Hepatocyte (in vitro differentiated cells): ENCODE measurements at regions not wholly inside any gene's neighbourhood (a gene's known extent, or its start where the extent isn't known, plus 50 kb on each side); places are given as distances from the start of the nearest gene placed in this dataset.
A peak's percentile ranks its signal among the peaks of the same experiment; 100 is the strongest.

ENCODE experiments used
- DNase-seq: peaks from one replicate; pipeline ENCODE4 v3.0.0-alpha.2; 2016; ENCODE audit warnings: low spot score
- H2AFZ ChIP-seq: fragments of 200-600 bp; sonication (generic); 2 replicates; pipeline ENCODE4 v1.6.0; 2016; ENCODE audit warnings: antibody characterized with exemption, mild to moderate bottlenecking
- H3K27ac ChIP-seq: fragments of 200-600 bp; sonication (generic); 2 replicates; pipeline ENCODE4 v1.5.1; 2016; ENCODE audit warnings: mild to moderate bottlenecking
- H3K27me3 ChIP-seq: fragments of 200-600 bp; sonication (generic); 2 replicates; pipeline ENCODE4 v1.6.1; 2016
- H3K36me3 ChIP-seq: fragments of 200-600 bp; sonication (generic); replicated peaks from 2 replicates; pipeline ENCODE4 v1.5.1; 2016; ENCODE audit warnings: low read depth; ENCODE audit not compliant: insufficient read depth
- H3K4me1 ChIP-seq: fragments of 200-600 bp; sonication (generic); 2 replicates; pipeline ENCODE4 v1.5.1; 2016; ENCODE audit warnings: mild to moderate bottlenecking, moderate library complexity; ENCODE audit not compliant: insufficient read depth
- H3K4me2 ChIP-seq: fragments of 200-600 bp; sonication (generic); 2 replicates; pipeline ENCODE4 v1.6.0; 2016
- H3K4me3 ChIP-seq: fragments of 200-600 bp; sonication (generic); 2 replicates; pipeline ENCODE4 v1.5.1; 2016; ENCODE audit warnings: mild to moderate bottlenecking
- H3K79me2 ChIP-seq: fragments of 200-600 bp; sonication (generic); 2 replicates; pipeline ENCODE4 v1.6.0; 2017; ENCODE audit warnings: mild to moderate bottlenecking
- H3K9me2 ChIP-seq: fragments of 200-600 bp; sonication (generic); replicated peaks from 2 replicates; pipeline ENCODE4 v1.6.0; 2017; ENCODE audit warnings: mild to moderate bottlenecking; ENCODE audit not compliant: insufficient read depth
- H3K9me3 ChIP-seq: fragments of 200-600 bp; sonication (generic); 2 replicates; pipeline ENCODE4 v1.5.1; 2016; ENCODE audit warnings: low read depth, mild to moderate bottlenecking
- H4K20me1 ChIP-seq: fragments of 200-600 bp; sonication (generic); 2 replicates; pipeline ENCODE4 v1.6.0; 2016; ENCODE audit warnings: mild to moderate bottlenecking; ENCODE audit not compliant: insufficient read depth, poor library complexity, severe bottlenecking
- CTCF ChIP-seq: fragments of 200-600 bp; sonication (generic); IDR thresholded peaks from 2 replicates; pipeline ENCODE4 v1.5.1; 2016; ENCODE audit warnings: antibody characterized with exemption, mild to moderate bottlenecking; ENCODE audit not compliant: poor library complexity
- EZH2 ChIP-seq: fragments of 200-600 bp; sonication (generic); IDR thresholded peaks from 2 replicates; pipeline ENCODE4 v1.6.1; 2016; ENCODE audit warnings: antibody characterized with exemption, mild to moderate bottlenecking, borderline replicate concordance
- EZH2phosphoT487 ChIP-seq: fragments of 200-600 bp; sonication (generic); IDR thresholded peaks from one replicate; pipeline ENCODE4 v1.6.1; 2018; ENCODE audit warnings: antibody characterized with exemption, mild to moderate bottlenecking, low read depth, moderate library complexity; ENCODE audit not compliant: unreplicated experiment, severe bottlenecking
- WGBS: methylation state at CpG from one replicate; pipeline ENCODE4 v1.1.6; 2016; ENCODE audit warnings: low lambda C conversion rate; ENCODE audit errors: missing lambda C conversion rate; 5-methylcytosine and 5-hydroxymethylcytosine counted together

- Histone ChIP-seq H3K27ac (peak overlapping the region; percentile 23), H3K27me3 (no peaks in the 10 kb centered on the region), H3K4me3 (no peak overlapping the region), H3K36me3 (no peaks in the 10 kb centered on the region), H3K4me1 (peaks cover 4% of the 10 kb centered on the region), H3K9me2 (no peaks in the 10 kb centered on the region), H4K20me1 (no peaks in the 10 kb centered on the region), H3K79me2 (no peaks in the 10 kb centered on the region), H3K9me3 (no peaks in the 10 kb centered on the region), H3K4me2 (no peak overlapping the region), H2AFZ (no peak overlapping the region)
- no peak for TF ChIP-seq EZH2phosphoT487
- TF ChIP-seq CTCF = no peak
- TF ChIP-seq EZH2 = no peak
- DNase-seq = no peak
- 52% methylated on average over 4 of the region's 4 CpGs for WGBS
Observed at GRCh38 chr4:89497517-89498308, 190.1 kb upstream of the GPRIN3 start.

GRCh38 chr4:89496851-89497250 is 189.3 kb upstream of the GPRIN3 start:
- Histone ChIP-seq H4K20me1 (no peaks in the 10 kb centered on the region), H3K4me1 (peaks cover 4% of the 10 kb centered on the region), H3K4me2 (no peak overlapping the region), H3K36me3 (no peaks in the 10 kb centered on the region), H3K27me3 (no peaks in the 10 kb centered on the region), H3K79me2 (no peaks in the 10 kb centered on the region), H2AFZ (no peak overlapping the region), H3K9me2 (no peaks in the 10 kb centered on the region), H3K27ac (no peak overlapping the region), H3K4me3 (no peak overlapping the region), H3K9me3 (no peaks in the 10 kb centered on the region)
- no peak for DNase-seq
- 81% methylated on average over 1 of the region's 1 CpG for whole genome bisulfite sequencing
- TF ChIP-seq EZH2phosphoT487 (no peak), EZH2 (no peak), CTCF (no peak)

GRCh38 chr4:89493367-89493766 is 185.8 kb upstream of the GPRIN3 start:
- Histone ChIP-seq H3K27ac (peak overlapping the region; percentile 9), H3K27me3 (no peaks in the 10 kb centered on the region), H2AFZ (no peak overlapping the region), H3K4me1 (peaks cover 4% of the 10 kb centered on the region), H3K9me2 (no peaks in the 10 kb centered on the region), H3K4me2 (no peak overlapping the region), H3K79me2 (no peaks in the 10 kb centered on the region), H3K36me3 (no peaks in the 10 kb centered on the region), H4K20me1 (no peaks in the 10 kb centered on the region), H3K4me3 (no peak overlapping the region), H3K9me3 (no peaks in the 10 kb centered on the region)
- TF ChIP-seq CTCF (no peak), EZH2 (no peak)
- WGBS = 88% methylated on average over 3 of the region's 3 CpGs
- no peak for DNase-seq
